Ishikawa (cell line): ENCODE measurements at regions not wholly inside any gene's neighbourhood (a gene's known extent, or its start where the extent isn't known, plus 50 kb on each side); places are given as distances from the start of the nearest gene placed in this dataset.

ENCODE experiments used
- CEBPB ChIP-seq: IDR thresholded peaks from 2 replicates; pipeline ENCODE4 v1.6.1; 2012
- EP300 ChIP-seq: IDR thresholded peaks from 2 replicates; pipeline ENCODE4 v1.6.1; 2012; ENCODE audit warnings: borderline replicate concordance
- NFIC ChIP-seq: IDR thresholded peaks from 2 replicates; pipeline ENCODE4 v1.6.1; 2012
- RAD21 ChIP-seq: IDR thresholded peaks from 2 replicates; pipeline ENCODE4 v1.6.1; 2012; ENCODE audit warnings: low read depth
- TAF1 ChIP-seq: IDR thresholded peaks from 2 replicates; pipeline ENCODE4 v1.6.1; 2012; ENCODE audit warnings: low read depth, mild to moderate bottlenecking
- TEAD4 ChIP-seq: IDR thresholded peaks from 2 replicates; pipeline ENCODE4 v1.6.1; 2012
- YY1 ChIP-seq: IDR thresholded peaks from 2 replicates; pipeline ENCODE4 v1.6.1; 2012; ENCODE audit warnings: low read depth
- ZBTB7A ChIP-seq: IDR thresholded peaks from 2 replicates; pipeline ENCODE4 v1.6.1; 2012; ENCODE audit warnings: low read depth
- TF ChIP-seq, protein P1 (sequence below): IDR thresholded peaks from 2 replicates; pipeline ENCODE4 v1.6.1; 2012
- TF ChIP-seq, protein P2 (sequence below): IDR thresholded peaks from 2 replicates; pipeline ENCODE4 v1.6.1; 2012; ENCODE audit warnings: low read depth, mild to moderate bottlenecking
- TF ChIP-seq, protein P3 (sequence below): IDR thresholded peaks from 2 replicates; pipeline ENCODE4 v1.6.1; 2012

DNA sequence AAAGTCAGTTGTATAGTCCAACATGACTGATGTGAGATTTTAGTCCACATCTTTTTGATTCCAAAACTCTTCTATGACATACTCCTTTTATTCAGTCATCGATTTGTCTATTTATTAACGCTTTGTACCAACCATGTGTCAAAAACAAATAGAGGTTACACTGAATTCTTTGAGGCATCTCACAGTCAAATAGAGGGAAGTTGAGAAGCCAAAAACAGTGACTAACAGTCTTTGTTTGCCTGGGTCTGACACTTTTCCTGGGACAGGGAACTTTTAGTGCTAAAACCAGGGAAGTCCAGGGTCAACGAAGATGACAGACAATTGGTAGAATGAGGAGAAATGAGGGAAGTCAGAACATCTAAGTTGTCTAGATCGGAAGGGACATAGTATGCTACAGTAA lies 169.9 kb upstream of the HS3ST1 start:
- TF ChIP-seq ZBTB7A (no peak), NFIC (no peak), TEAD4 (no peak), EP300 (no peak), YY1 (no peak), CEBPB (no peak), TAF1 (no peak), RAD21 (no peak)
- TF ChIP-seq, protein P1, sequence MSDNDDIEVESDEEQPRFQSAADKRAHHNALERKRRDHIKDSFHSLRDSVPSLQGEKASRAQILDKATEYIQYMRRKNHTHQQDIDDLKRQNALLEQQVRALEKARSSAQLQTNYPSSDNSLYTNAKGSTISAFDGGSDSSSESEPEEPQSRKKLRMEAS: no peak
- TF ChIP-seq, protein P2, sequence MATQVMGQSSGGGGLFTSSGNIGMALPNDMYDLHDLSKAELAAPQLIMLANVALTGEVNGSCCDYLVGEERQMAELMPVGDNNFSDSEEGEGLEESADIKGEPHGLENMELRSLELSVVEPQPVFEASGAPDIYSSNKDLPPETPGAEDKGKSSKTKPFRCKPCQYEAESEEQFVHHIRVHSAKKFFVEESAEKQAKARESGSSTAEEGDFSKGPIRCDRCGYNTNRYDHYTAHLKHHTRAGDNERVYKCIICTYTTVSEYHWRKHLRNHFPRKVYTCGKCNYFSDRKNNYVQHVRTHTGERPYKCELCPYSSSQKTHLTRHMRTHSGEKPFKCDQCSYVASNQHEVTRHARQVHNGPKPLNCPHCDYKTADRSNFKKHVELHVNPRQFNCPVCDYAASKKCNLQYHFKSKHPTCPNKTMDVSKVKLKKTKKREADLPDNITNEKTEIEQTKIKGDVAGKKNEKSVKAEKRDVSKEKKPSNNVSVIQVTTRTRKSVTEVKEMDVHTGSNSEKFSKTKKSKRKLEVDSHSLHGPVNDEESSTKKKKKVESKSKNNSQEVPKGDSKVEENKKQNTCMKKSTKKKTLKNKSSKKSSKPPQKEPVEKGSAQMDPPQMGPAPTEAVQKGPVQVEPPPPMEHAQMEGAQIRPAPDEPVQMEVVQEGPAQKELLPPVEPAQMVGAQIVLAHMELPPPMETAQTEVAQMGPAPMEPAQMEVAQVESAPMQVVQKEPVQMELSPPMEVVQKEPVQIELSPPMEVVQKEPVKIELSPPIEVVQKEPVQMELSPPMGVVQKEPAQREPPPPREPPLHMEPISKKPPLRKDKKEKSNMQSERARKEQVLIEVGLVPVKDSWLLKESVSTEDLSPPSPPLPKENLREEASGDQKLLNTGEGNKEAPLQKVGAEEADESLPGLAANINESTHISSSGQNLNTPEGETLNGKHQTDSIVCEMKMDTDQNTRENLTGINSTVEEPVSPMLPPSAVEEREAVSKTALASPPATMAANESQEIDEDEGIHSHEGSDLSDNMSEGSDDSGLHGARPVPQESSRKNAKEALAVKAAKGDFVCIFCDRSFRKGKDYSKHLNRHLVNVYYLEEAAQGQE: no peak
- TF ChIP-seq, protein P3, sequence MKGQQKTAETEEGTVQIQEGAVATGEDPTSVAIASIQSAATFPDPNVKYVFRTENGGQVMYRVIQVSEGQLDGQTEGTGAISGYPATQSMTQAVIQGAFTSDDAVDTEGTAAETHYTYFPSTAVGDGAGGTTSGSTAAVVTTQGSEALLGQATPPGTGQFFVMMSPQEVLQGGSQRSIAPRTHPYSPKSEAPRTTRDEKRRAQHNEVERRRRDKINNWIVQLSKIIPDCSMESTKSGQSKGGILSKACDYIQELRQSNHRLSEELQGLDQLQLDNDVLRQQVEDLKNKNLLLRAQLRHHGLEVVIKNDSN: no peak
